NCI-H345 (cell line): ENCODE measurements at regions not wholly inside any gene's neighbourhood (a gene's known extent, or its start where the extent isn't known, plus 50 kb on each side); places are given as distances from the start of the nearest gene placed in this dataset.

ENCODE experiments used
- DNase-seq: peaks from one replicate; lab custom pipeline; 2025; lab: John Stamatoyannopoulos, UW

- no peak for DNase-seq
Measured at GRCh38 chr2:180739070-180739469, 241.3 kb upstream of the UBE2E3 start.

- no peak for DNase-seq
Measured at GRCh38 chr2:180735799-180736198, 244.6 kb upstream of the UBE2E3 start.

GRCh38 chr2:180734382-180734781 lies 246.0 kb upstream of the UBE2E3 start:
- no peak for DNase-seq

GRCh38 chr2:180733330-180733729 lies 247.1 kb upstream of the UBE2E3 start:
- no peak for DNase-seq

GRCh38 chr2:180732337-180732736 lies 248.1 kb upstream of the UBE2E3 start:
- DNase-seq: no peak

GRCh38 chr2:180730976-180731375 lies 249.4 kb upstream of the UBE2E3 start:
- no peak for DNase-seq

- peak; percentile 15 for DNase-seq
Measured at GRCh38 chr2:180728928-180729559, 251.4 kb upstream of the UBE2E3 start.

GRCh38 chr2:180723712-180724111 lies 256.7 kb upstream of the UBE2E3 start:
- no peak for DNase-seq

- no peak for DNase-seq
Measured at GRCh38 chr2:180722551-180723239, 257.7 kb upstream of the UBE2E3 start.

- no peak for DNase-seq
Measured at GRCh38 chr2:180720829-180721228, 259.6 kb upstream of the UBE2E3 start.

- no peak for DNase-seq
Measured at GRCh38 chr2:180717588-180717987, 262.8 kb upstream of the UBE2E3 start.

GRCh38 chr2:180716186-180717180 lies 263.9 kb upstream of the UBE2E3 start:
- no peak for DNase-seq

GRCh38 chr2:180715044-180715443 lies 265.4 kb upstream of the UBE2E3 start:
- no peak for DNase-seq

- no peak for DNase-seq
Measured at GRCh38 chr2:180709392-180710145, 270.8 kb upstream of the UBE2E3 start.

GRCh38 chr2:180707884-180708205 lies 272.6 kb upstream of the UBE2E3 start:
- peak; percentile 87 for DNase-seq

GRCh38 chr2:180707175-180707883 lies 273.1 kb upstream of the UBE2E3 start:
- DNase-seq: no peak

- no peak for DNase-seq
Measured at GRCh38 chr2:180706694-180707093, 273.7 kb upstream of the UBE2E3 start.

- peak; percentile 22 for DNase-seq
Measured at GRCh38 chr2:180705551-180705950, 274.9 kb upstream of the UBE2E3 start.

- DNase-seq: no peak
Measured at GRCh38 chr2:180705122-180705521, 275.3 kb upstream of the UBE2E3 start.

GRCh38 chr2:180699657-180700361 lies 280.6 kb upstream of the UBE2E3 start:
- DNase-seq: no peak

- no peak for DNase-seq
Measured at GRCh38 chr2:180698668-180699067, 281.7 kb upstream of the UBE2E3 start.
